ENCODE measurements at regions not wholly inside any gene's neighbourhood (a gene's known extent, or its start where the extent isn't known, plus 50 kb on each side); places are given as distances from the start of the nearest gene placed in this dataset.

DNA sequence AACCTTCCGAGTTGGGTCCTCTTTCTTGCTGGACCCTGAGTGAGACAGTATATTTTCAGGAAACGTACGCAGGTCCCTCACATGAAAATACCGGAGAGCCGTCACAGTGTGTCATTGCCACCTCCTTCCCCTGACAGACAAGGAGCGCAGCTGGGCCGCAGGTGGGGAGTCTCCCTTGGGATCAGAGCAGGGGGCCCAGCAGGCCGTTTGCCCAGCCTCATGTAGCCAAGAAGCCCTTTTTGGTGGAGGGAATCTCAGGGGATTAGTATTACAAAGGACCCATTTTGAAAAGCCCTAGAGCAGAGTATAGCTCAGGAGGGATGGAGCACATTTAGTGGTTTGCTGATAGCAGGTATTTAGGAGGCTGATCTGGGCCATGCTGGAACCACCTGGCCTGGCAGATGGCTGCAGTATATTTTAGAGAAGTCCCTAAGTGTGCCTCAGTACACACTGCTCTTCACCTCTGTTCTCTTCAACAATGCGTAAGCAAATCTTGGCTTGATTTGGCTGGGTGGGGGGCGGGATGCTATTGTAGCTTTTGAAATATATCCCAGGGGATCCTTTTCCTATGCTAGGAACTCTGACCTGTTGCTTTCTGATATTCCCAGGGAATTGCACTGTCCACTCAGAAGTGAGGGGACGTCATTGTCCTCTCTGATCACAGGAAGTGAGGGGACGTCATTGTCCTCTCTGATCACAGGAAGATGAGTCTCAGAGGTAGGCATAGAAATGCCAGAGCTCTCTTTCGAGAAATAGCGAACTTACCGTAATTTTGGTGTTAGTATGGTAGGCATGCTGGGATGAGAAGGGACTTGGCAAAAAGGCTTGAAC, 171.9 kb downstream of the HRH4 start:
- TF ChIP-seq, protein P1, sequence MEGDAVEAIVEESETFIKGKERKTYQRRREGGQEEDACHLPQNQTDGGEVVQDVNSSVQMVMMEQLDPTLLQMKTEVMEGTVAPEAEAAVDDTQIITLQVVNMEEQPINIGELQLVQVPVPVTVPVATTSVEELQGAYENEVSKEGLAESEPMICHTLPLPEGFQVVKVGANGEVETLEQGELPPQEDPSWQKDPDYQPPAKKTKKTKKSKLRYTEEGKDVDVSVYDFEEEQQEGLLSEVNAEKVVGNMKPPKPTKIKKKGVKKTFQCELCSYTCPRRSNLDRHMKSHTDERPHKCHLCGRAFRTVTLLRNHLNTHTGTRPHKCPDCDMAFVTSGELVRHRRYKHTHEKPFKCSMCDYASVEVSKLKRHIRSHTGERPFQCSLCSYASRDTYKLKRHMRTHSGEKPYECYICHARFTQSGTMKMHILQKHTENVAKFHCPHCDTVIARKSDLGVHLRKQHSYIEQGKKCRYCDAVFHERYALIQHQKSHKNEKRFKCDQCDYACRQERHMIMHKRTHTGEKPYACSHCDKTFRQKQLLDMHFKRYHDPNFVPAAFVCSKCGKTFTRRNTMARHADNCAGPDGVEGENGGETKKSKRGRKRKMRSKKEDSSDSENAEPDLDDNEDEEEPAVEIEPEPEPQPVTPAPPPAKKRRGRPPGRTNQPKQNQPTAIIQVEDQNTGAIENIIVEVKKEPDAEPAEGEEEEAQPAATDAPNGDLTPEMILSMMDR (IDR thresholded peaks at IDR 0.05; ENCODE audit: borderline replicate concordance, control extremely low read depth, extremely low read depth, insufficient read depth, missing control alignments) = no peak
- in situ Hi-C loops (cut with MboI; ENCODE audit: low sequenced_read_pairs, unreplicated experiment) = no loop called here
- DNase-seq (ENCODE audit: low spot score) = no peak

DNA sequence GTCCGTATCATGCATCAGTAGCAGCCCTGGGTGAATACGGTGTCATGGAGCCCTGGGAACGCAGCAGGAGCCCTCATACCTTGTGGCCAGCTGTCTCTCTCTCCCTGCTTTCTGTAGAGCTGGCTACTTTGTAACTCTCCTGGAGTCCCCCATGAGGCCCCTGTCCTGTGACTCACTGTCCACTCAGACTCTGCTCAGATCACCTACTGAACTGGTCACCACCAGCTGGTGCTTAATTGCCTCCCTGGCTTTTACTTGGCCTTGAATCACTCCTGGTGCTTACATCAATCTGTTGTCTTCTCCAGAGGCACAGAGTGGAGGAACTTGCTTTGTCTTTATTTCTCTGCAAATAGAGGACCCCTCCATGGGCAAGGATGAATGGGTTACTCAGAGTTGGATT, 172.7 kb downstream of the HRH4 start:
- TF ChIP-seq, protein P1 (IDR thresholded peaks at IDR 0.05; ENCODE audit: borderline replicate concordance, control extremely low read depth, extremely low read depth, insufficient read depth, missing control alignments) = no peak
- no peak for DNase-seq (ENCODE audit: low spot score)
- in situ Hi-C loops (cut with MboI; ENCODE audit: low sequenced_read_pairs, unreplicated experiment) = no loop called here

DNA sequence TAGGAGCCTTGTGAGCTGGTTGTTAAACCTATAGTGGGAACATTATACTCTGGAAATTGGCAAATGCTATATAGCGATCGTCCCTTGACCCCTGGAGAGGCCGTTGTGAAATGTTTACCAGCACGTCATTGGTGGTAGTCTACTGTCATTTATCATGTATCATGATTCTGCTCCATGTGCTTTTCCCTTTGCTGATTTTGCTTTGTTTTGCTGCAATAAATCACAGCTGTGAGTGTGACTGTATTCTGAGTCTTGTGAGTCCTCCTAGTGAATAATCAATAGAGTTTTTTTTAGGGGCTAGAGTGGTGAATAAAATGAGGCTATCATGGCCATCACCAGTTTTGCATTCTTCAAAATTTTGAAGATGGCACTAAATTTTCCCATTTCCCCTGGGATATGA, 189.1 kb downstream of the HRH4 start:
- TF ChIP-seq, protein P1 (IDR thresholded peaks at IDR 0.05; ENCODE audit: borderline replicate concordance, control extremely low read depth, extremely low read depth, insufficient read depth, missing control alignments) = no peak
- in situ Hi-C loops (cut with MboI; ENCODE audit: low sequenced_read_pairs, unreplicated experiment) = no loop called here
- no peak for DNase-seq (ENCODE audit: low spot score)

DNA sequence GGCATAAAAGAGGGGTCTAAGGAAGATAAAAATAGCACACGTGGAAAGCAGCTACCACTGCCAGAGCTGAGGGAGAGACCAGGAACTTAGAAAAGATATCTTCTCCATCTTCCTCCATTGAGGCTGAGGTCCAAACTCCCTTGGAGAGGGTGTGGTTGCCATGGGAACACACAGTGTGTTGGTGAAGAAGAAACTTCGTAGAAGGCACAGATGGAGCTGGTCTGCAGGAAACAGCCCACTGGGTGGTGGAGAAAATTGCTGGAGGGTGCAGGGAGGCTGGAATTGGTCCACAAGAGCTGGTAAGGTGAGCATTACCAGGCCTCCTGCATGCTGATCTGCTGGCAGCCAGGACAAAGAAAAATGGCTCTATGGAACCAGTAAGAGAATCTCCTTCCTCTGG, 191.0 kb downstream of the HRH4 start:
- in situ Hi-C loops (cut with MboI; ENCODE audit: low sequenced_read_pairs, unreplicated experiment) = no loop called here
- DNase-seq (ENCODE audit: low spot score) = no peak
- TF ChIP-seq, protein P1 (IDR thresholded peaks at IDR 0.05; ENCODE audit: borderline replicate concordance, control extremely low read depth, extremely low read depth, insufficient read depth, missing control alignments) = no peak

DNA sequence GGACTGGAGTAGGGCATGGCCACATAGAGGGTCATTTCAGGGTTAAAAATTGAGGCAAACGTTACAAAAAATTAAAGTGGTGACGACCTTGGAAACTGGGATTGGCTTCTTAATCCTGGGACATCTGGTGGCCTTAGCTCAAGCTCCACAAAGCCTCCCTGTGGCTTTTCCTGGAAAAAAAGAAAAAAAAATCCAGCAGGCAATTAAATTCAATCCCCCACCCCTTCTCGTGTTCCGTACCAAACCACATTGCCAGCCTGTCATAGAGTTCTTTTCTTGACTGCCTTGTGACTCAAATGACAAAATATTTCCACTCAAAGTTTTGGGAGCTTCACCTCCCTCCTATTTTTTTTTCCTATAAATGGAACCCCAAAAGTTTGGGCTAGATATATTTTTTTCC, 195.6 kb downstream of the HRH4 start:
- in situ Hi-C loops (cut with MboI; ENCODE audit: low sequenced_read_pairs, unreplicated experiment) = no loop called here
- no peak for DNase-seq (ENCODE audit: low spot score)

DNA sequence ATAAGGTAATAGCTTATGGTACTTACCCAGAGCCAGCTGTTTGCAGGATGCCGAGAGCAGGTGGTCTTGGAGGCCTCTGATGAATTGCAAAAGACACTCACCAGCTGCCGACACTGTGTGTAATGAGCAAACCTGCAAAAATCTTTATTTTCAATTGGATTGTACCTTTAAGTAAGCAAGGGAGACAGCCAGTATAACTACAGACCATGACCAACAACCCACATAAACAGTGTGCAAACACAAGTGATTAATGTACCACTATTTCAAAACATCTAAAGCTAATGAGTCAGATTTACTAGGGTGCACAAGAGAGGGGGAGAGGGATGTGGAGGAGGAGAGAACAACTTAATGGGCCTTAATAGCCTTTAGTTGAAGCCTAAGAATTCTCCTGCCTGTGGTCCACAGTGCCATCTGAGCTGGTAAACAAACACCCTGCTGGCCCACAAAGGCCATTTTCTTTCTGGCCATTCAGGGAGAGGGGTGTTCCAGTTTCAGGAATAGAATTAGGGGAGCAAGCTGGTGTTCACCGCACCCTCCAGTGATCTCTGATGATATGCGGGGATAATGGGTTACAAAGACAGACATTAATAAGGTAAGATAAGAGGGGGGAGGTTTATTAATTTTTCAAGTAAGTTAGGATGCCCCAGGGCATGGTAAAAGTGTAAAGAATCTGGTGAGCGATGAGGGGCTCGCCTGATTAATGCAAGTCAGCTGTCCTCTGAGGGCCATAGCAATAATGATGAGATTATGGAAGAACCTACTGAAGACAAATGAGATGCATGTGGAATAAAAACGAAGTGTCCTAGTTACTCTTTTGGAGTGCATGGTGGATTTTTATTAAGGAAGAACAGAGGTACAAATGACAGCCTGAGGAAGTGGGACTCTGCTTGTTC, 196.4 kb downstream of the HRH4 start:
- no peak for DNase-seq (ENCODE audit: low spot score)
- in situ Hi-C loops (cut with MboI; ENCODE audit: low sequenced_read_pairs, unreplicated experiment) = no loop called here
- TF ChIP-seq, protein P1 (IDR thresholded peaks at IDR 0.05; ENCODE audit: borderline replicate concordance, control extremely low read depth, extremely low read depth, insufficient read depth, missing control alignments) = no peak

More for the DNA sequence above, 195.6 kb downstream of the HRH4 start:
- TF ChIP-seq, protein P1 (IDR thresholded peaks at IDR 0.05; ENCODE audit: borderline replicate concordance, control extremely low read depth, extremely low read depth, insufficient read depth, missing control alignments) = no peak

Measured in GM13976 (cell line).